ENCODE measurements at regions not wholly inside any gene's neighbourhood (a gene's known extent, or its start where the extent isn't known, plus 50 kb on each side); places are given as distances from the start of the nearest gene placed in this dataset.

GRCh38 chr9:108720191-108720642 is 135.6 kb downstream of the ACTL7B start:
- DNase-seq (ENCODE audit: low read depth) = no peak

GRCh38 chr9:108710424-108710823 is 145.4 kb downstream of the ACTL7B start:
- no peak for DNase-seq (ENCODE audit: low read depth)

GRCh38 chr9:108709997-108710396 is 145.8 kb downstream of the ACTL7B start:
- DNase-seq (ENCODE audit: low read depth) = no peak

GRCh38 chr9:108709126-108709525 is 146.7 kb downstream of the ACTL7B start:
- no peak for DNase-seq (ENCODE audit: low read depth)

GRCh38 chr9:108708448-108708847 is 147.3 kb downstream of the ACTL7B start:
- DNase-seq (ENCODE audit: low read depth) = no peak

GRCh38 chr9:108707120-108707519 is 148.7 kb downstream of the ACTL7B start:
- no peak for DNase-seq (ENCODE audit: low read depth)

GRCh38 chr9:108704156-108704852 is 151.5 kb downstream of the ACTL7B start:
- DNase-seq (ENCODE audit: low read depth) = peak; percentile 49

GRCh38 chr9:108703429-108703828 is 152.4 kb downstream of the ACTL7B start:
- no peak for DNase-seq (ENCODE audit: low read depth)

- peak; percentile 46 for DNase-seq (ENCODE audit: low read depth)
These were observed 153.1 kb downstream of the ACTL7B start for GRCh38 chr9:108702681-108703080.

- no peak for DNase-seq (ENCODE audit: low read depth)
These were observed 157.0 kb downstream of the ACTL7B start for GRCh38 chr9:108698801-108699200.

- no peak for DNase-seq (ENCODE audit: low read depth)
These were observed 157.6 kb downstream of the ACTL7B start for GRCh38 chr9:108698231-108698630.

- DNase-seq (ENCODE audit: low read depth) = no peak
These were observed 159.6 kb downstream of the ACTL7B start for GRCh38 chr9:108696156-108696555.

GRCh38 chr9:108694170-108694569 is 161.6 kb downstream of the ACTL7B start:
- DNase-seq (ENCODE audit: low read depth) = no peak

GRCh38 chr9:108691614-108692013 is 164.2 kb downstream of the ACTL7B start:
- no peak for DNase-seq (ENCODE audit: low read depth)

GRCh38 chr9:108688676-108689075 is 167.1 kb downstream of the ACTL7B start:
- DNase-seq (ENCODE audit: low read depth) = no peak

GRCh38 chr9:108688051-108688450 is 167.7 kb downstream of the ACTL7B start:
- no peak for DNase-seq (ENCODE audit: low read depth)

- DNase-seq (ENCODE audit: low read depth) = peak; percentile 52
These were observed 168.5 kb downstream of the ACTL7B start for GRCh38 chr9:108687006-108687987.

- DNase-seq (ENCODE audit: low read depth) = no peak
These were observed 171.3 kb downstream of the ACTL7B start for GRCh38 chr9:108684288-108685025.

- no peak for DNase-seq (ENCODE audit: low read depth)
These were observed 172.5 kb downstream of the ACTL7B start for GRCh38 chr9:108683245-108683644.

- no peak for DNase-seq (ENCODE audit: low read depth)
These were observed 173.8 kb downstream of the ACTL7B start for GRCh38 chr9:108681851-108682590.

GRCh38 chr9:108680946-108681345 is 174.8 kb downstream of the ACTL7B start:
- no peak for DNase-seq (ENCODE audit: low read depth)

Measured in RPMI7951 (cell line).